GM10266 (cell line): ENCODE measurements at regions not wholly inside any gene's neighbourhood (a gene's known extent, or its start where the extent isn't known, plus 50 kb on each side); places are given as distances from the start of the nearest gene placed in this dataset.

Source experiments
- DNase-seq: peaks from one replicate; pipeline ENCODE4 v3.0.0; 2012; ENCODE audit errors: extremely low spot score
- CTCF ChIP-seq: IDR thresholded peaks from 2 replicates; pipeline ENCODE4 v1.5.1; 2012; ENCODE audit warnings: mild to moderate bottlenecking, low read depth; ENCODE audit not compliant: control insufficient read depth, insufficient read depth; ENCODE audit errors: missing control alignments

GRCh38 chr10:44180321-44181168 lies 204.4 kb downstream of the CXCL12 start:
- no peak for TF ChIP-seq CTCF
- DNase-seq, result no peak

GRCh38 chr10:44178856-44179255 lies 206.0 kb downstream of the CXCL12 start:
- TF ChIP-seq CTCF, result no peak
- no peak for DNase-seq

- no peak for TF ChIP-seq CTCF
- no peak for DNase-seq
Observed at GRCh38 chr10:44178281-44178680, 206.6 kb downstream of the CXCL12 start.

- DNase-seq, result no peak
- no peak for TF ChIP-seq CTCF
Observed at GRCh38 chr10:44177610-44178009, 207.3 kb downstream of the CXCL12 start.

GRCh38 chr10:44176311-44176710 lies 208.6 kb downstream of the CXCL12 start:
- no peak for DNase-seq
- TF ChIP-seq CTCF, result no peak

- no peak for DNase-seq
- TF ChIP-seq CTCF, result no peak
Observed at GRCh38 chr10:44173608-44173894, 211.3 kb downstream of the CXCL12 start.

- DNase-seq, result no peak
- TF ChIP-seq CTCF, result no peak
Observed at GRCh38 chr10:44172883-44173607, 211.9 kb downstream of the CXCL12 start.
